K562 (cell line): ENCODE measurements at regions not wholly inside any gene's neighbourhood (a gene's known extent, or its start where the extent isn't known, plus 50 kb on each side); places are given as distances from the start of the nearest gene placed in this dataset.

ENCODE experiments used
- CBX5 ChIP-seq: IDR thresholded peaks from 2 replicates; pipeline ENCODE4 v1.6.1; 2014; ENCODE audit warnings: low read depth, borderline replicate concordance
- CTCF ChIP-seq, 3 experiments: IDR thresholded peaks in 2 of 3; conservative IDR thresholded peaks in 1 of 3; 2 replicates each; pipeline ENCODE4 v1.5.1; 2011 to 2012; ENCODE audit warnings: low read length in 3 of 3, mild to moderate bottlenecking in 3 of 3, control low read depth in 2 of 3, improper control_type of control experiment in 1 of 3, inconsistent platforms in 1 of 3, low read depth in 1 of 3, mixed read lengths in 1 of 3, moderate library complexity in 1 of 3; ENCODE audit not compliant: insufficient read depth in 2 of 3
- TBL1XR1 ChIP-seq, 2 experiments: IDR thresholded peaks; 2 replicates each; pipeline ENCODE4 v1.6.1; 2012; ENCODE audit warnings: improper control_type of control experiment in 2 of 2, low read length in 2 of 2, mild to moderate bottlenecking in 1 of 2
- YY1 ChIP-seq, 3 experiments: IDR thresholded peaks; 2 replicates each; pipeline ENCODE4 v1.6.1; 2011; ENCODE audit warnings: low read length in 2 of 3, mild to moderate bottlenecking in 2 of 3, moderate library complexity in 2 of 3, borderline replicate concordance in 1 of 3, control low read depth in 1 of 3, low read depth in 1 of 3; ENCODE audit not compliant: insufficient read depth in 3 of 3, insufficient replicate concordance in 2 of 3, control insufficient read depth in 1 of 3, insufficient read length in 1 of 3; ENCODE audit errors: extremely low read depth in 1 of 3
- ZFP36 ChIP-seq: fragments of 150-350 bp; IDR thresholded peaks from 2 replicates; pipeline ENCODE4 v1.6.1; 2018; ENCODE audit warnings: low read length, low read depth; ENCODE audit not compliant: partially characterized antibody
- ZNF830 ChIP-seq: fragments of 250-450 bp; sonication (Bioruptor Pico); IDR thresholded peaks from 2 replicates; pipeline ENCODE4 v1.5.0; 2021; ENCODE audit warnings: mild to moderate bottlenecking

DNA sequence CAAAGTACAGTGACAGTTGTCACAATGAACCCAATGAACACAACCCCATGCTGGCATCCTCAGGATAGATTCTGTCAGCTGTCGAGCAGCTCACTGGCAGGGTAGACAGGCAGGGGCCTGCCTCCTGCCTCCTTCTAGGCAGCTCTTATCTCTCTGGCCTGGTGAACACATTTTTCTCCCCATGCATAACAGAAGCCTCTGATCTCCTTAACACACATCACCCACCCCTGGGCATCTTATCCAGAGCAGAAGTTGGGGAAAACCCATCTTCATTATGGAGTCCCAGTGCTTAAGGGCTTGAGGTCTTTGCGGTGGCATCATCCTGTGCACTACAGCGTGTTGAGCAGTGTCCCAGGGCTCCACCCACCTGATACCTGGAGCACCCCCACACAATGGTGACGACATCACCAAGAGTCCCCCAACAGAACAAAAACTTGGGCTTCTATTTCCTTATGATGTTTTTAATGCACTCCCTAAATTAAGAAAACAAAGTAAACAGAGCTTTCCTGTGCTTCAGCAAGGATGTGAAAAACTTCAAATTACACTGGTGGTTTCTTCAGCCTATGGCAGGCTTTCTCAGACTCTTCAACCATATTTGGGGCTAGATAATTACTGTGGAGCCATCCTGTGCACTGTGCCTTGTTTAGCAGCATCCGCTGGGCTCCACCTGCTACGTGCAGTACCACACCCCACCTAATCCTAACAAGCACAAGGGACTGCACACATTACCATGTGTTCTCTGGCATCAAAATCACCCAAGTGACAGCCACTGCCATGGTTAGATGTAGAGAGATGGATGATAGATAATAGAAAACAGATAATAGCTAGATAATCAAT is 277.4 kb upstream of the USP9Y start:
- TF ChIP-seq CTCF (IDR thresholded peaks at IDR 0.05 in 2 of 3, conservative IDR thresholded peaks at IDR 0.05 in 1 of 3; ENCODE audit: insufficient read depth in 2 of 3, low read depth in 1 of 3, low read length in 3 of 3) (no peak), TBL1XR1 (IDR thresholded peaks at IDR 0.05; ENCODE audit: low read length in 2 of 2) (no peak), ZFP36 (no peak), ZNF830 (no peak), CBX5 (no peak), YY1 (IDR thresholded peaks at IDR 0.05; ENCODE audit: borderline replicate concordance in 1 of 3, control insufficient read depth in 1 of 3, extremely low read depth in 1 of 3, insufficient read depth in 3 of 3, insufficient read length in 1 of 3, insufficient replicate concordance in 2 of 3, low read depth in 1 of 3, low read length in 2 of 3) (no peak)
